GM21576 (cell line): ENCODE measurements at regions not wholly inside any gene's neighbourhood (a gene's known extent, or its start where the extent isn't known, plus 50 kb on each side); places are given as distances from the start of the nearest gene placed in this dataset.
"Not testable (repeated sequence)": the region's sequence is repeated elsewhere in the genome, so short reads cannot be mapped to it uniquely, and the experiment has no call there.

Experiments
- ATAC-seq: cut with Tn5 transposase; IDR thresholded peaks from one replicate; pipeline ENCODE4 v1.9.1; 2021; ENCODE audit warnings: mild to moderate bottlenecking, moderate library complexity; ENCODE audit not compliant: unreplicated experiment

GRCh38 chr14:57061009-57061711 is 207.5 kb downstream of the EXOC5 start:
- ATAC-seq: no peak

GRCh38 chr14:57060276-57060955 is 208.3 kb downstream of the EXOC5 start:
- ATAC-seq: peak; percentile 97

GRCh38 chr14:57058319-57058718 is 210.4 kb downstream of the EXOC5 start:
- ATAC-seq: no peak

- no peak for ATAC-seq
Observed at GRCh38 chr14:57057803-57058202, 210.9 kb downstream of the EXOC5 start.

GRCh38 chr14:57056522-57056921 is 212.2 kb downstream of the EXOC5 start:
- ATAC-seq: not testable (repeated sequence)

GRCh38 chr14:57052705-57053302 is 215.9 kb downstream of the EXOC5 start:
- ATAC-seq: no peak

GRCh38 chr14:57051633-57052032 is 217.1 kb downstream of the EXOC5 start:
- no peak for ATAC-seq

GRCh38 chr14:57049848-57050247 is 218.9 kb downstream of the EXOC5 start:
- no peak for ATAC-seq

- ATAC-seq: no peak
Observed at GRCh38 chr14:57046175-57046574, 222.5 kb downstream of the EXOC5 start.

- ATAC-seq: not testable (repeated sequence)
Observed at GRCh38 chr14:57044101-57044973, 224.4 kb downstream of the EXOC5 start.

- peak; percentile 68 for ATAC-seq
Observed at GRCh38 chr14:57038689-57039088, 228.4 kb upstream of the OTX2 start.

GRCh38 chr14:57031474-57031873 is 221.2 kb upstream of the OTX2 start:
- no peak for ATAC-seq

- ATAC-seq: no peak
Observed at GRCh38 chr14:57029620-57030253, 219.5 kb upstream of the OTX2 start.

GRCh38 chr14:57025456-57025855 is 215.2 kb upstream of the OTX2 start:
- no peak for ATAC-seq

- no peak for ATAC-seq
Observed at GRCh38 chr14:57022608-57023007, 212.3 kb upstream of the OTX2 start.

GRCh38 chr14:57018065-57018464 is 207.8 kb upstream of the OTX2 start:
- ATAC-seq: no peak

GRCh38 chr14:57013987-57014386 is 203.7 kb upstream of the OTX2 start:
- no peak for ATAC-seq

GRCh38 chr14:57009585-57010515 is 199.6 kb upstream of the OTX2 start:
- no peak for ATAC-seq

- ATAC-seq: no peak
Observed at GRCh38 chr14:57008534-57008933, 198.3 kb upstream of the OTX2 start.

GRCh38 chr14:56998728-56999127 is 188.4 kb upstream of the OTX2 start:
- no peak for ATAC-seq
